H4 (cell line): ENCODE measurements at regions not wholly inside any gene's neighbourhood (a gene's known extent, or its start where the extent isn't known, plus 50 kb on each side); places are given as distances from the start of the nearest gene placed in this dataset.
"Not testable (repeated sequence)": the region's sequence is repeated elsewhere in the genome, so short reads cannot be mapped to it uniquely, and the experiment has no call there.

ENCODE experiments used
- DNase-seq: peaks from one replicate; pipeline ENCODE4 v3.0.0-alpha.2; 2015; ENCODE audit warnings: low spot score

GRCh38 chr15:81777546-81777945 is 268.3 kb downstream of the MEX3B start:
- DNase-seq, result no peak

GRCh38 chr15:81776976-81777375 is 268.8 kb downstream of the MEX3B start:
- DNase-seq, result no peak

GRCh38 chr15:81775779-81776178 is 270.0 kb downstream of the MEX3B start:
- DNase-seq, result not testable (repeated sequence)

GRCh38 chr15:81774309-81774708 is 271.5 kb downstream of the MEX3B start:
- no peak for DNase-seq

GRCh38 chr15:81768773-81769172 is 277.0 kb downstream of the MEX3B start:
- no peak for DNase-seq

GRCh38 chr15:81766829-81767475 is 278.9 kb downstream of the MEX3B start:
- no peak for DNase-seq

GRCh38 chr15:81765816-81766215 is 280.0 kb downstream of the MEX3B start:
- DNase-seq, result no peak

GRCh38 chr15:81763304-81763703 is 282.5 kb downstream of the MEX3B start:
- no peak for DNase-seq

GRCh38 chr15:81760686-81761085 is 285.1 kb downstream of the MEX3B start:
- no peak for DNase-seq

- no peak for DNase-seq
These were observed 287.0 kb downstream of the MEX3B start for GRCh38 chr15:81758818-81759284.

- no peak for DNase-seq
These were observed 290.2 kb downstream of the MEX3B start for GRCh38 chr15:81755626-81756025.

GRCh38 chr15:81754078-81754477 is 291.7 kb downstream of the MEX3B start:
- no peak for DNase-seq

GRCh38 chr15:81752974-81753373 is 292.8 kb downstream of the MEX3B start:
- no peak for DNase-seq

- DNase-seq, result peak; percentile 62
These were observed 293.3 kb downstream of the MEX3B start for GRCh38 chr15:81752546-81752942.

- DNase-seq, result no peak
These were observed 293.8 kb downstream of the MEX3B start for GRCh38 chr15:81751816-81752545.

- DNase-seq, result no peak
These were observed 294.6 kb downstream of the MEX3B start for GRCh38 chr15:81751256-81751655.

GRCh38 chr15:81749716-81750375 is 296.0 kb downstream of the MEX3B start:
- no peak for DNase-seq

- no peak for DNase-seq
These were observed 298.3 kb downstream of the MEX3B start for GRCh38 chr15:81747482-81747881.

- no peak for DNase-seq
These were observed 298.8 kb downstream of the MEX3B start for GRCh38 chr15:81747026-81747425.

- DNase-seq, result no peak
These were observed 301.5 kb downstream of the MEX3B start for GRCh38 chr15:81744364-81744763.

- DNase-seq, result no peak
These were observed 305.4 kb downstream of the MEX3B start for GRCh38 chr15:81740416-81740815.

- DNase-seq, result no peak
These were observed 316.5 kb downstream of the MEX3B start for GRCh38 chr15:81729340-81729739.

- no peak for DNase-seq
These were observed 317.1 kb downstream of the MEX3B start for GRCh38 chr15:81728726-81729125.
